H1 (cell line): ENCODE measurements at regions not wholly inside any gene's neighbourhood (a gene's known extent, or its start where the extent isn't known, plus 50 kb on each side); places are given as distances from the start of the nearest gene placed in this dataset.

Experiments
- CTCF ChIA-PET: fragments of 300-600 bp; sonication (Branson Sonifier 250); formaldehyde crosslinking; loops from one replicate; lab custom pipeline; 2021; ENCODE audit not compliant: partially characterized antibody; lab: Charles Lee
- POLR2A ChIA-PET: fragments of 300-600 bp; sonication (Branson Sonifier 250); formaldehyde crosslinking; loops from one replicate; lab custom pipeline; 2021; ENCODE audit warnings: inconsistent platforms; ENCODE audit not compliant: partially characterized antibody; lab: Charles Lee
- DNase-seq, 2 experiments: peaks; one replicate each; pipeline versions ENCODE4 v3.0.0 to v3.0.0-alpha.2; 2010 to 2022; ENCODE audit warnings: low spot score in 2 of 2, low read depth in 1 of 2, mixed read lengths in 1 of 2
- FAIRE-seq: peaks from 2 replicates; lab custom pipeline; 2011; peaks lifted over from hg19 to GRCh38; lab: Jason Lieb, UNC
- H2AFZ ChIP-seq: 2 replicates; pipeline ENCODE4 v1.8.1; 2012; ENCODE audit warnings: low read length, inconsistent platforms
- H2AK5ac ChIP-seq: 2 replicates; pipeline ENCODE4 v1.6.1; 2013; ENCODE audit warnings: low read depth, low read length
- H2BK120ac ChIP-seq: replicated peaks from 2 replicates; pipeline ENCODE3; 2013; ENCODE audit warnings: low read depth, low read length, inconsistent platforms
- H2BK12ac ChIP-seq: 2 replicates; pipeline ENCODE4 v1.6.1; 2013; ENCODE audit warnings: low read depth, low read length
- H2BK15ac ChIP-seq: 2 replicates; pipeline ENCODE4 v1.6.1; 2013; ENCODE audit warnings: low read length
- H2BK20ac ChIP-seq: 2 replicates; pipeline ENCODE4 v1.6.1; 2013; ENCODE audit warnings: low read length
- H2BK5ac ChIP-seq: 2 replicates; pipeline ENCODE4 v1.6.1; 2013; ENCODE audit warnings: low read depth, low read length
- H3K14ac ChIP-seq: 2 replicates; pipeline ENCODE4 v1.6.1; 2013; ENCODE audit warnings: inconsistent platforms; ENCODE audit not compliant: insufficient read length
- H3K18ac ChIP-seq: 2 replicates; pipeline ENCODE4 v1.6.1; 2013; ENCODE audit warnings: low read length; ENCODE audit errors: extremely low read depth
- H3K23ac ChIP-seq: 2 replicates; pipeline ENCODE4 v1.6.1; 2013; ENCODE audit warnings: inconsistent platforms; ENCODE audit not compliant: insufficient read length
- H3K23me2 ChIP-seq: 2 replicates; pipeline ENCODE4 v1.6.1; 2013; ENCODE audit warnings: low read depth, low read length
- H3K27ac ChIP-seq: 2 replicates; pipeline ENCODE4 v1.6.1; 2011; ENCODE audit warnings: low read depth, low read length, inconsistent platforms
- H3K27me3 ChIP-seq, 4 experiments: replicated peaks in 1 of 4; 1 replicate in 1 of 4; 2 replicates in 3 of 4; pipeline versions ENCODE4 v1.6.1 to v1.8.1; 2011 to 2013; ENCODE audit warnings: low read length in 3 of 4, mild to moderate bottlenecking in 3 of 4, inconsistent platforms in 2 of 4, mixed read lengths in 2 of 4, moderate library complexity in 1 of 4; ENCODE audit not compliant: control insufficient read depth in 3 of 4, insufficient read depth in 3 of 4; ENCODE audit errors: extremely low read depth in 1 of 4
- H3K36me3 ChIP-seq, 4 experiments: 2 replicates each; pipeline versions ENCODE4 v1.6.1 to v1.8.1; 2011 to 2013; ENCODE audit warnings: mild to moderate bottlenecking in 4 of 4, low read length in 3 of 4, moderate library complexity in 2 of 4, control low read depth in 1 of 4, inconsistent platforms in 1 of 4; ENCODE audit not compliant: insufficient read depth in 4 of 4, control insufficient read depth in 2 of 4
- H3K4ac ChIP-seq: replicated peaks from 2 replicates; pipeline ENCODE3; 2013; ENCODE audit warnings: low read length, low read depth, mixed read lengths, inconsistent platforms; ENCODE audit not compliant: insufficient read length
- H3K4me1 ChIP-seq, 4 experiments: replicated peaks in 1 of 4; 1 replicate in 1 of 4; 2 replicates in 3 of 4; pipeline versions ENCODE4 v1.6.1 to v1.8.1; 2011 to 2013; ENCODE audit warnings: low read length in 3 of 4, inconsistent platforms in 2 of 4, mixed read lengths in 1 of 4; ENCODE audit not compliant: insufficient read depth in 4 of 4, control insufficient read depth in 3 of 4
- H3K4me2 ChIP-seq, 2 experiments: 2 replicates each; pipeline versions ENCODE4 v1.6.1 to v1.8.1; 2011 to 2013; ENCODE audit warnings: low read depth in 2 of 2, low read length in 2 of 2, control low read depth in 1 of 2, inconsistent platforms in 1 of 2, mild to moderate bottlenecking in 1 of 2; ENCODE audit not compliant: insufficient read depth in 1 of 2
- H3K4me3 ChIP-seq, 4 experiments: fragments of 200-600, 300-600 bp in 1 of 4; sonication (generic), shearing (Covaris generic), sonication (Bioruptor Twin) in 1 of 4; 2 replicates each; pipeline versions ENCODE4 v1.5.1 to v1.8.1; 2011 to 2016; ENCODE audit warnings: low read length in 4 of 4, low read depth in 3 of 4, control low read depth in 2 of 4, inconsistent platforms in 2 of 4, mild to moderate bottlenecking in 2 of 4, mixed read lengths in 1 of 4, moderate library complexity in 1 of 4; ENCODE audit not compliant: insufficient read depth in 2 of 4; ENCODE audit errors: extremely low read depth in 1 of 4
- H3K56ac ChIP-seq: replicated peaks from 2 replicates; pipeline ENCODE3; 2013; ENCODE audit warnings: low read depth, mild to moderate bottlenecking, mixed read lengths, low read length, inconsistent platforms; ENCODE audit not compliant: insufficient read length
- H3K79me1 ChIP-seq: 2 replicates; pipeline ENCODE4 v1.6.1; 2013; ENCODE audit warnings: low read depth, low read length, control low read depth
- H3K79me2 ChIP-seq, 2 experiments: 2 replicates each; pipeline versions ENCODE4 v1.6.1 to v1.8.1; 2012 to 2013; ENCODE audit warnings: low read length in 2 of 2, mild to moderate bottlenecking in 2 of 2, inconsistent platforms in 1 of 2; ENCODE audit not compliant: insufficient read depth in 2 of 2, control insufficient read depth in 1 of 2
- H3K9ac ChIP-seq, 4 experiments: replicated peaks in 1 of 4; 1 replicate in 1 of 4; 2 replicates in 3 of 4; pipeline versions ENCODE4 v1.6.1 to v1.8.1; 2011 to 2013; ENCODE audit warnings: low read depth in 3 of 4, low read length in 3 of 4, control low read depth in 2 of 4, mild to moderate bottlenecking in 2 of 4, moderate library complexity in 2 of 4, inconsistent platforms in 1 of 4; ENCODE audit errors: extremely low read depth in 1 of 4
- H3K9me3 ChIP-seq, 2 experiments: 2 replicates each; pipeline versions ENCODE4 v1.6.1 to v1.8.1; 2012 to 2013; ENCODE audit warnings: mild to moderate bottlenecking in 2 of 2, moderate library complexity in 2 of 2, control low read depth in 1 of 2, inconsistent platforms in 1 of 2, low read depth in 1 of 2, low read length in 1 of 2, mixed read lengths in 1 of 2; ENCODE audit not compliant: insufficient read depth in 2 of 2
- H4K20me1 ChIP-seq, 2 experiments: replicated peaks in 1 of 2; 2 replicates each; pipeline versions ENCODE3 to v1.8.1; 2011 to 2013; ENCODE audit warnings: inconsistent platforms in 2 of 2, low read length in 2 of 2, mild to moderate bottlenecking in 1 of 2; ENCODE audit not compliant: insufficient read depth in 2 of 2, control insufficient read depth in 1 of 2
- H4K5ac ChIP-seq: 2 replicates; pipeline ENCODE4 v1.6.1; 2013; ENCODE audit warnings: low read length, low read depth, mixed read lengths, inconsistent platforms; ENCODE audit not compliant: insufficient read length
- H4K8ac ChIP-seq: 2 replicates; pipeline ENCODE4 v1.8.0; 2013; ENCODE audit warnings: mild to moderate bottlenecking, moderate library complexity, low read length, inconsistent platforms; ENCODE audit not compliant: insufficient read depth; ENCODE audit errors: extremely low read depth
- H4K91ac ChIP-seq: replicated peaks from 2 replicates; pipeline ENCODE3; 2013; ENCODE audit warnings: low read length, mixed read lengths, inconsistent platforms; ENCODE audit not compliant: insufficient read length
- CBX5 ChIP-seq: fragments of 300-800, 300-1000 bp; sonication (generic); IDR thresholded peaks from 2 replicates; pipeline ENCODE4 v1.7.1; 2016; ENCODE audit warnings: antibody characterized with exemption, low read length, low read depth
- CHD2 ChIP-seq: IDR thresholded peaks from 2 replicates; pipeline ENCODE4 v1.6.1; 2012; ENCODE audit warnings: low read length, improper control_type of control experiment
- FOSL1 ChIP-seq: IDR thresholded peaks from 2 replicates; pipeline ENCODE4 v1.6.1; 2011; ENCODE audit warnings: mild to moderate bottlenecking, low read depth, low read length, moderate library complexity; ENCODE audit not compliant: insufficient read depth
- GTF2F1 ChIP-seq: IDR thresholded peaks from 2 replicates; pipeline ENCODE4 v1.6.1; 2012; ENCODE audit warnings: low read depth, low read length, improper control_type of control experiment, borderline replicate concordance
- KDM1A ChIP-seq: fragments of 200-600, 300-600 bp; sonication (generic); IDR thresholded peaks from 2 replicates; pipeline ENCODE4 v1.7.1; 2016; ENCODE audit warnings: mild to moderate bottlenecking, low read length, borderline replicate concordance
- NRF1 ChIP-seq: IDR thresholded peaks from 2 replicates; pipeline ENCODE4 v1.6.1; 2011; ENCODE audit warnings: mild to moderate bottlenecking, low read depth, low read length, improper control_type of control experiment
- RNF2 ChIP-seq: fragments of 200-900, 300-1000 bp; sonication (generic); IDR thresholded peaks from 2 replicates; pipeline ENCODE4 v1.7.1; 2016; ENCODE audit warnings: borderline replicate concordance, low read depth, mild to moderate bottlenecking, antibody characterized with exemption, low read length; ENCODE audit not compliant: poor library complexity, severe bottlenecking; ENCODE audit errors: missing control alignments
- SIRT6 ChIP-seq: IDR thresholded peaks from one replicate; pipeline ENCODE4 v1.7.1; 2012; ENCODE audit warnings: low read length, inconsistent platforms
- SIX5 ChIP-seq: IDR thresholded peaks from 2 replicates; pipeline ENCODE4 v1.6.1; 2011; ENCODE audit warnings: mild to moderate bottlenecking, low read depth, low read length
- TCF12 ChIP-seq: IDR thresholded peaks from 2 replicates; pipeline ENCODE4 v1.6.1; 2011; ENCODE audit warnings: low read depth, mild to moderate bottlenecking, low read length
- ZNF274 ChIP-seq: IDR thresholded peaks from 2 replicates; pipeline ENCODE4 v1.7.0; 2012; ENCODE audit warnings: low read length, borderline replicate concordance; ENCODE audit errors: extremely low read depth
- WGBS, 2 experiments: shearing (Covaris generic) in 1 of 2; methylation state at CpG; one replicate each; pipeline versions ENCODE4 v1.1.6 to v1.1.7; 2013 to 2015; ENCODE audit warnings: low lambda C conversion rate in 2 of 2, mixed read lengths in 2 of 2, inconsistent platforms in 1 of 2, low coverage in 1 of 2, missing lambda C conversion rate in 1 of 2; ENCODE audit not compliant: insufficient replicate concordance in 2 of 2, insufficient coverage in 1 of 2, insufficient read length in 1 of 2; ENCODE audit errors: extremely low coverage in 1 of 2, missing lambda C conversion rate in 1 of 2; 5-methylcytosine and 5-hydroxymethylcytosine counted together
- TF ChIP-seq, protein P1 (sequence below): IDR thresholded peaks from 2 replicates; pipeline ENCODE4 v1.6.1; 2011; ENCODE audit warnings: low read length, improper control_type of control experiment

DNA sequence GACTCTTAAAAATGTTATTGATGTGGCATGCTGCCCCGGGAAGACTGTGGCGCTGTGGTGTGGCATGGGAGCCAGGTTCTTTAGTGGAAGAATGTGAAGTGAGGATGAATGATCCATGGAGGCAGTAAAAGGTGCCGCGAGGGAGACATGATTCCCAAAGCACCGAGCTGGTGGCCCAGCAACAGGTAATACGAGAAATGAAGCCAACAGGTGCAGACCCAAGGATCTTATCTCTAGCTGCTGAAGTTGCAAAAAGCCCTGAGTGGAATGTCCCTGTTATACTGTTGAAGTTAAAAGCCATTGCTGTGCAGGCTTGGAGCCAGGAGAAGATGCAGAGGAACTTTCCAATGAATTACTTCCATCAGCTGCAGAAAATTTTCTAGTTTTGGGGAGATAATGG is 53.5 kb downstream of the OR2B6 start:
- Histone ChIP-seq H3K56ac (no peak overlapping the region), H3K79me2 (no peaks in the 10 kb centered on the region), H3K18ac (no peak overlapping the region), H4K5ac (no peak overlapping the region), H3K27me3 (no peaks in the 10 kb centered on the region), H3K4me3 (no peak overlapping the region), H3K79me1 (no peaks in the 10 kb centered on the region), H4K20me1 (no peaks in the 10 kb centered on the region), H2BK5ac (no peak overlapping the region), H3K36me3 (no peaks in the 10 kb centered on the region), H3K9me3 (no peaks in the 10 kb centered on the region), H3K4me1 (peaks cover under 1 to 3% (median 1%) of the 10 kb centered on the region in 4 experiments; a peak in 5 of 7 replicates), H2BK120ac (no peak overlapping the region), H4K8ac (no peak overlapping the region), H3K14ac (no peak overlapping the region), H2BK20ac (no peak overlapping the region), H4K91ac (no peak overlapping the region), H3K4me2 (no peak overlapping the region), H3K4ac (no peak overlapping the region), H3K27ac (no peak overlapping the region), H2BK12ac (no peak overlapping the region), H2AK5ac (no peak overlapping the region), H3K23ac (no peak overlapping the region), H2BK15ac (no peak overlapping the region), H3K23me2 (no peaks in the 10 kb centered on the region), H2AFZ (no peak overlapping the region), H3K9ac (no peak overlapping the region)
- ChIA-PET POLR2A (no interaction called here), CTCF (interaction anchor here (0.6 kb wide), 1 partner anchor 12 kb away, joined by 3 read pairs; no protein-coding TSS in a partner anchor)
- DNase-seq: no peak
- WGBS, 2 experiments: 92% methylated on average over 6 of the region's 6 CpGs; no CpG with 5 or more reads in 1 of the 2 experiments
- FAIRE-seq: no peak
- TF ChIP-seq ZNF274 (no peak), KDM1A (no peak), FOSL1 (no peak), CHD2 (no peak), TCF12 (no peak), CBX5 (no peak), GTF2F1 (no peak), NRF1 (no peak), SIX5 (no peak), RNF2 (no peak), SIRT6 (no peak)
- TF ChIP-seq, protein P1, sequence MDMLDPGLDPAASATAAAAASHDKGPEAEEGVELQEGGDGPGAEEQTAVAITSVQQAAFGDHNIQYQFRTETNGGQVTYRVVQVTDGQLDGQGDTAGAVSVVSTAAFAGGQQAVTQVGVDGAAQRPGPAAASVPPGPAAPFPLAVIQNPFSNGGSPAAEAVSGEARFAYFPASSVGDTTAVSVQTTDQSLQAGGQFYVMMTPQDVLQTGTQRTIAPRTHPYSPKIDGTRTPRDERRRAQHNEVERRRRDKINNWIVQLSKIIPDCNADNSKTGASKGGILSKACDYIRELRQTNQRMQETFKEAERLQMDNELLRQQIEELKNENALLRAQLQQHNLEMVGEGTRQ: no peak
